B cell (primary cell): ENCODE measurements at regions not wholly inside any gene's neighbourhood (a gene's known extent, or its start where the extent isn't known, plus 50 kb on each side); places are given as distances from the start of the nearest gene placed in this dataset.

ENCODE experiments used
- ATAC-seq: fragments of 200-7000 bp; cut with Tn5 transposase; one replicate; pipeline ENCODE4 v1.10.0; 2021; ENCODE audit warnings: low read depth, mild to moderate bottlenecking, moderate number of reproducible peaks, moderate library complexity
- CTCF ChIA-PET: fragments of 350-600 bp; sonication (Branson Sonifier 250); formaldehyde crosslinking; loops from one replicate; lab custom pipeline; 2021; ENCODE audit warnings: antibody characterized with exemption, inconsistent platforms; lab: Charles Lee
- POLR2A ChIA-PET: fragments of 350-600 bp; sonication (Branson Sonifier 250); formaldehyde crosslinking; loops from one replicate; lab custom pipeline; 2021; ENCODE audit warnings: antibody characterized with exemption; lab: Charles Lee
- DNase-seq: peaks from one replicate; pipeline ENCODE4 v3.0.0; 2013
- H2AFZ ChIP-seq: 2 replicates; pipeline ENCODE4 v1.6.1; 2012; ENCODE audit warnings: mild to moderate bottlenecking, low read depth, low read length; ENCODE audit not compliant: insufficient read depth, poor library complexity, severe bottlenecking
- H3K27ac ChIP-seq, 2 donors: 1 replicate in 1 of 2; 2 replicates in 1 of 2; pipeline ENCODE4 v1.5.1; 2012 to 2013; ENCODE audit warnings: low read length in 2 of 2, mild to moderate bottlenecking in 2 of 2, moderate library complexity in 1 of 2
- H3K27me3 ChIP-seq, 4 experiments: fragments of 200-600 bp in 1 of 4; sonication (generic) in 1 of 4; replicated peaks in 1 of 4; 1 replicate in 2 of 4; 2 replicates in 2 of 4; pipeline versions ENCODE4 v1.6.1 to v1.7.0; 2013 to 2016; ENCODE audit warnings: low read length in 3 of 4, mild to moderate bottlenecking in 2 of 4, mixed read lengths in 1 of 4, moderate library complexity in 1 of 4; ENCODE audit not compliant: insufficient read depth in 4 of 4, control insufficient read depth in 3 of 4; ENCODE audit errors: control extremely low read depth in 1 of 4
- H3K36me3 ChIP-seq, 2 experiments: replicated peaks in 1 of 2; 1 replicate in 1 of 2; 2 replicates in 1 of 2; pipeline versions ENCODE4 v1.6.1 to v1.7.1; 2013; ENCODE audit warnings: low read length in 1 of 2; ENCODE audit not compliant: insufficient read depth in 2 of 2, control insufficient read depth in 1 of 2; ENCODE audit errors: control extremely low read depth in 1 of 2, extremely low read depth in 1 of 2
- H3K4me1 ChIP-seq, 2 donors: fragments of 200-600 bp in 1 of 2; sonication (generic) in 1 of 2; 1 replicate in 1 of 2; 2 replicates in 1 of 2; pipeline versions ENCODE4 v1.5.1 to v1.6.1; 2013 to 2017; ENCODE audit warnings: low read length in 2 of 2; ENCODE audit not compliant: control insufficient read depth in 2 of 2, insufficient read depth in 2 of 2
- H3K4me2 ChIP-seq: replicated peaks from 2 replicates; pipeline ENCODE3; 2012; ENCODE audit warnings: mild to moderate bottlenecking, low read depth, low read length; ENCODE audit not compliant: poor library complexity, severe bottlenecking
- H3K4me3 ChIP-seq, 5 experiments: fragments of 200-600 bp in 1 of 5; sonication (generic) in 1 of 5; 1 replicate in 3 of 5; 2 replicates in 2 of 5; pipeline versions ENCODE4 v1.5.1 to v1.7.0; 2011 to 2016; ENCODE audit warnings: low read length in 4 of 5, mild to moderate bottlenecking in 4 of 5, low read depth in 2 of 5, control low read depth in 1 of 5, moderate library complexity in 1 of 5; ENCODE audit not compliant: insufficient read depth in 1 of 5; ENCODE audit errors: control extremely low read depth in 1 of 5, extremely low read depth in 1 of 5
- H3K79me2 ChIP-seq: fragments of 200-600 bp; sonication (generic); one replicate; pipeline ENCODE4 v1.6.0; 2016; ENCODE audit warnings: low read length; ENCODE audit not compliant: control insufficient read depth, insufficient read depth
- H3K9ac ChIP-seq: fragments of 200-600 bp; sonication (generic); 2 replicates; pipeline ENCODE4 v1.6.1; 2017; ENCODE audit warnings: mild to moderate bottlenecking, low read length, moderate library complexity
- H3K9me3 ChIP-seq, 3 donors: one replicate each; pipeline versions ENCODE4 v1.6.1 to v1.7.1; 2013; ENCODE audit warnings: low read length in 2 of 3; ENCODE audit not compliant: control insufficient read depth in 2 of 3, insufficient read depth in 1 of 3; ENCODE audit errors: control extremely low read depth in 1 of 3
- H4K20me1 ChIP-seq: 2 replicates; pipeline ENCODE4 v1.6.0; 2012; ENCODE audit warnings: mild to moderate bottlenecking, low read length; ENCODE audit not compliant: insufficient read depth, control insufficient read depth, poor library complexity, severe bottlenecking
- H3K27ac Mint-ChIP-seq: one replicate; pipeline ENCODE4 v1.8.0; 2021; ENCODE audit warnings: mixed read lengths
- H3K27me3 Mint-ChIP-seq: one replicate; pipeline ENCODE4 v1.8.0; 2021; ENCODE audit warnings: mixed read lengths
- H3K4me1 Mint-ChIP-seq: one replicate; pipeline ENCODE4 v1.8.0; 2021; ENCODE audit warnings: mixed read lengths
- H3K4me3 Mint-ChIP-seq: one replicate; pipeline ENCODE4 v1.8.0; 2021; ENCODE audit warnings: mixed read lengths
- H3K9me3 Mint-ChIP-seq: one replicate; pipeline ENCODE4 v1.8.0; 2022; ENCODE audit warnings: mixed read lengths; ENCODE audit not compliant: insufficient read depth
- EZH2 ChIP-seq: IDR thresholded peaks from 2 replicates; pipeline ENCODE4 v1.6.1; 2012; ENCODE audit warnings: borderline replicate concordance, low read depth, mild to moderate bottlenecking, moderate library complexity, low read length; ENCODE audit not compliant: insufficient read depth, poor library complexity, severe bottlenecking
- WGBS: methylation state at CpG from one replicate; pipeline ENCODE4 v1.1.5; 2013; ENCODE audit warnings: missing lambda C conversion rate; ENCODE audit not compliant: insufficient coverage; 5-methylcytosine and 5-hydroxymethylcytosine counted together
- intact Hi-C: fragments of 100-400 bp; cut with micrococcal nuclease; formaldehyde crosslinking; loops from one replicate; pipeline ENCODE4 v1.10.0; 2022
- TF ChIP-seq, protein P1 (sequence below): fragments of 200-600 bp; IDR thresholded peaks from one replicate; pipeline ENCODE4 v1.8.0; 2022; ENCODE audit warnings: antibody characterized with exemption, mild to moderate bottlenecking

DNA sequence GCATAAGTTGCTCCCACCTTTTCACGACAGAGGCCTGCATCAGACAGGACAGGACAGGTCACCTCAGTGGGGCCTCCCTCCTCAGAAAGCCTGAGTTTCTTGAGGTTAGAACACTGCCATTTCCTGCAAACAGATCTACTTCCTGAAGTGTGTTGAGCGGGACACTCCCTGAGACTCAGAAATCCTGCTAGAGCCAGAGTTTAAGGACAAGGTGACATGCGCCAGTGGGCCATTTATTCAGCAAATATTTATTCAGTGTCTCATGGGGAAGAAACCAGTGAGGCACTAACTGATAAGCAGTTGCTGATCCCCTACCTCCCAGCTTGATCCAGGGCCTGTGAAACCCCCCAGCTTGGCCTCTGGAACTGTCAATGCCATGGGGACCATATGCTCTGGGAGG, 454.6 kb downstream of the SOX6 start:
- no peaks in the 10 kb centered on the region for H3K36me3 ChIP-seq
- H3K27me3 ChIP-seq, result no peaks in the 10 kb centered on the region
- ATAC-seq (no peak), DNase-seq (no peak)
- CTCF ChIA-PET, result no interaction called here
- Mint-ChIP-seq H3K4me3 (no peak overlapping the region), H3K27ac (no peak overlapping the region), H3K27me3 (no peaks in the 10 kb centered on the region), H3K4me1 (no peaks in the 10 kb centered on the region), H3K9me3 (no peaks in the 10 kb centered on the region)
- no peaks in the 10 kb centered on the region for H4K20me1 ChIP-seq
- H3K4me2 ChIP-seq, result no peak overlapping the region
- no peak overlapping the region for H3K4me3 ChIP-seq
- no peak for TF ChIP-seq EZH2
- TF ChIP-seq, protein P1, sequence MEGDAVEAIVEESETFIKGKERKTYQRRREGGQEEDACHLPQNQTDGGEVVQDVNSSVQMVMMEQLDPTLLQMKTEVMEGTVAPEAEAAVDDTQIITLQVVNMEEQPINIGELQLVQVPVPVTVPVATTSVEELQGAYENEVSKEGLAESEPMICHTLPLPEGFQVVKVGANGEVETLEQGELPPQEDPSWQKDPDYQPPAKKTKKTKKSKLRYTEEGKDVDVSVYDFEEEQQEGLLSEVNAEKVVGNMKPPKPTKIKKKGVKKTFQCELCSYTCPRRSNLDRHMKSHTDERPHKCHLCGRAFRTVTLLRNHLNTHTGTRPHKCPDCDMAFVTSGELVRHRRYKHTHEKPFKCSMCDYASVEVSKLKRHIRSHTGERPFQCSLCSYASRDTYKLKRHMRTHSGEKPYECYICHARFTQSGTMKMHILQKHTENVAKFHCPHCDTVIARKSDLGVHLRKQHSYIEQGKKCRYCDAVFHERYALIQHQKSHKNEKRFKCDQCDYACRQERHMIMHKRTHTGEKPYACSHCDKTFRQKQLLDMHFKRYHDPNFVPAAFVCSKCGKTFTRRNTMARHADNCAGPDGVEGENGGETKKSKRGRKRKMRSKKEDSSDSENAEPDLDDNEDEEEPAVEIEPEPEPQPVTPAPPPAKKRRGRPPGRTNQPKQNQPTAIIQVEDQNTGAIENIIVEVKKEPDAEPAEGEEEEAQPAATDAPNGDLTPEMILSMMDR, result no peak
- WGBS, result 88% methylated on average over 2 of the region's 3 CpGs
- POLR2A ChIA-PET, result no interaction called here
- no peak overlapping the region for H2AFZ ChIP-seq
- no peak overlapping the region for H3K9ac ChIP-seq
- intact Hi-C loops, result no loop called here
- peaks cover 0 to 4% (median 0%) of the 10 kb centered on the region in 3 donors for H3K9me3 ChIP-seq
- no peak overlapping the region for H3K27ac ChIP-seq
- H3K4me1 ChIP-seq, result no peaks in the 10 kb centered on the region
- no peaks in the 10 kb centered on the region for H3K79me2 ChIP-seq

GRCh38 chr11:15903246-15903645, 453.1 kb downstream of the SOX6 start:
- Histone ChIP-seq H3K27ac (no peak overlapping the region), H3K9me3 (peaks cover 0 to 5% (median 0%) of the 10 kb centered on the region in 3 donors), H4K20me1 (no peaks in the 10 kb centered on the region), H2AFZ (no peak overlapping the region), H3K4me1 (no peaks in the 10 kb centered on the region), H3K79me2 (no peaks in the 10 kb centered on the region), H3K27me3 (no peaks in the 10 kb centered on the region), H3K36me3 (no peaks in the 10 kb centered on the region), H3K4me3 (no peak overlapping the region), H3K9ac (no peak overlapping the region), H3K4me2 (no peak overlapping the region)
- Mint-ChIP-seq H3K4me3 (no peak overlapping the region), H3K27me3 (no peaks in the 10 kb centered on the region), H3K27ac (no peak overlapping the region), H3K4me1 (no peaks in the 10 kb centered on the region), H3K9me3 (no peaks in the 10 kb centered on the region)
- POLR2A ChIA-PET, result no interaction called here
- TF ChIP-seq, protein P1, result no peak
- no peak for TF ChIP-seq EZH2
- ATAC-seq (no peak), DNase-seq (no peak)
- CTCF ChIA-PET, result no interaction called here
- intact Hi-C loops, result no loop called here
- 88% methylated on average over 2 of the region's 2 CpGs for WGBS
